ENCODE measurements at regions not wholly inside any gene's neighbourhood (a gene's known extent, or its start where the extent isn't known, plus 50 kb on each side); places are given as distances from the start of the nearest gene placed in this dataset.

GRCh38 chr4:154004507-154005170 lies 215.8 kb upstream of the SFRP2 start:
- H2BK20ac ChIP-seq (ENCODE audit: low read length): no peak overlapping the region
- H3K4me2 ChIP-seq (ENCODE audit: insufficient read depth in 1 of 2, low read depth in 2 of 2, low read length in 2 of 2): no peak overlapping the region

More at GRCh38 chr4:154004507-154005170, 215.8 kb upstream of the SFRP2 start:
- Histone ChIP-seq H4K8ac (ENCODE audit: extremely low read depth, insufficient read depth, low read length) (no peak overlapping the region), H4K91ac (replicated peaks; ENCODE audit: insufficient read length, low read length) (no peak overlapping the region), H3K27ac (ENCODE audit: low read depth, low read length) (no peak overlapping the region), H3K36me3 (ENCODE audit: control insufficient read depth in 2 of 4, insufficient read depth in 4 of 4, low read length in 3 of 4) (no peaks in the 10 kb centered on the region), H3K18ac (ENCODE audit: extremely low read depth, low read length) (no peak overlapping the region), H3K4me3 (ENCODE audit: extremely low read depth in 1 of 4, insufficient read depth in 2 of 4, low read depth in 3 of 4, low read length in 4 of 4) (no peak overlapping the region), H3K56ac (replicated peaks; ENCODE audit: insufficient read length, low read depth, low read length) (no peak overlapping the region), H3K4me1 (replicated peaks in 1 of 4; ENCODE audit: control insufficient read depth in 3 of 4, insufficient read depth in 4 of 4, low read length in 3 of 4) (no peaks in the 10 kb centered on the region), H3K23ac (ENCODE audit: insufficient read length) (no peak overlapping the region), H3K4ac (replicated peaks; ENCODE audit: insufficient read length, low read depth, low read length) (no peak overlapping the region), H3K27me3 (replicated peaks in 1 of 4; ENCODE audit: control insufficient read depth in 3 of 4, extremely low read depth in 1 of 4, insufficient read depth in 3 of 4, low read length in 3 of 4) (no peaks in the 10 kb centered on the region), H3K79me2 (ENCODE audit: control insufficient read depth in 1 of 2, insufficient read depth in 2 of 2, low read length in 2 of 2) (no peaks in the 10 kb centered on the region), H3K9ac (replicated peaks in 1 of 4; ENCODE audit: extremely low read depth in 1 of 4, low read depth in 3 of 4, low read length in 3 of 4) (no peak overlapping the region), H2AK5ac (ENCODE audit: low read depth, low read length) (no peak overlapping the region), H2AFZ (ENCODE audit: low read length) (no peak overlapping the region), H3K23me2 (ENCODE audit: low read depth, low read length) (no peaks in the 10 kb centered on the region; the same call in 1 of the 2 replicates), H2BK12ac (ENCODE audit: low read depth, low read length) (no peak overlapping the region), H2BK5ac (ENCODE audit: low read depth, low read length) (no peak overlapping the region), H3K9me3 (ENCODE audit: insufficient read depth in 2 of 2, low read depth in 1 of 2, low read length in 1 of 2) (no peaks in the 10 kb centered on the region), H3K14ac (ENCODE audit: insufficient read length) (no peak overlapping the region), H4K20me1 (replicated peaks in 1 of 2; ENCODE audit: control insufficient read depth in 1 of 2, insufficient read depth in 2 of 2, low read length in 2 of 2) (no peaks in the 10 kb centered on the region), H4K5ac (ENCODE audit: insufficient read length, low read depth, low read length) (no peak overlapping the region), H2BK15ac (ENCODE audit: low read length) (no peak overlapping the region), H3K79me1 (ENCODE audit: low read depth, low read length) (no peaks in the 10 kb centered on the region), H2BK120ac (replicated peaks; ENCODE audit: low read depth, low read length) (no peak overlapping the region)
- WGBS, 2 experiments (ENCODE audit: extremely low coverage in 1 of 2, insufficient coverage in 1 of 2, insufficient read length in 1 of 2, insufficient replicate concordance in 2 of 2, low coverage in 1 of 2, low lambda C conversion rate in 2 of 2, missing lambda C conversion rate in 1 of 2): 88% methylated on average over 7 of the region's 7 CpGs; no CpG with 5 or more reads in 1 of the 2 experiments
- ChIA-PET POLR2A (ENCODE audit: partially characterized antibody) (no interaction called here), CTCF (ENCODE audit: partially characterized antibody) (interaction anchor here (0.6 kb wide), 1 partner anchor 15 kb away, joined by 3 read pairs; no protein-coding TSS in a partner anchor)
- DNase-seq (ENCODE audit: low read depth in 1 of 2, low spot score in 2 of 2): no peak
- TF ChIP-seq GABPA (IDR thresholded peaks at IDR 0.05; ENCODE audit: borderline replicate concordance, insufficient read depth, low read length) (no peak), CBX5 (IDR thresholded peaks at IDR 0.05; ENCODE audit: low read depth, low read length) (no peak), JUND (IDR thresholded peaks at IDR 0.05; ENCODE audit: low read length) (no peak), POLR2AphosphoS5 (IDR thresholded peaks at IDR 0.05; ENCODE audit: low read depth, low read length) (no peak), NRF1 (IDR thresholded peaks at IDR 0.05; ENCODE audit: low read depth, low read length) (no peak), KDM1A (IDR thresholded peaks at IDR 0.05; ENCODE audit: borderline replicate concordance, low read length) (no peak), TBP (IDR thresholded peaks at IDR 0.05; ENCODE audit: low read depth, low read length) (no peak), SIRT6 (IDR thresholded peaks at IDR 0.05; ENCODE audit: low read length) (no peak), KDM4A (IDR thresholded peaks at IDR 0.05; ENCODE audit: low read depth, low read length, severe bottlenecking) (no peak), FOSL1 (IDR thresholded peaks at IDR 0.05; ENCODE audit: insufficient read depth, low read depth, low read length) (no peak), CEBPB (IDR thresholded peaks at IDR 0.05; ENCODE audit: low read depth, low read length) (no peak)
- no peak for FAIRE-seq

All from H1 (cell line).